HepG2 (cell line): ENCODE measurements at regions not wholly inside any gene's neighbourhood (a gene's known extent, or its start where the extent isn't known, plus 50 kb on each side); places are given as distances from the start of the nearest gene placed in this dataset.

Source experiments
- ATAC-seq: fragments of 200-7000 bp; cut with Tn5 transposase; 3 replicates; pipeline ENCODE4 v1.9.1; 2020; ENCODE audit warnings: mild to moderate bottlenecking, moderate library complexity
- BruUV-seq: library from RNA; stranded (reverse); fragments of 400-500 nt; replicated peaks from 2 replicates; lab custom pipeline; 2021; lab: Mats Ljungman, UMichigan
- CTCF ChIA-PET: fragments of 300-600 bp; formaldehyde crosslinking; extraction: SDS; loops from one replicate; lab custom pipeline; 2021; ENCODE audit warnings: low total read pairs, inconsistent platforms, low intra/inter-chr PET ratio; lab: Yijun Ruan, JAX
- POLR2A ChIA-PET: fragments of 350-600 bp; sonication (Branson Sonifier 250); formaldehyde crosslinking; loops from one replicate; lab custom pipeline; 2020; ENCODE audit warnings: antibody characterized with exemption, inconsistent platforms; lab: Yijun Ruan, JAX
- DNase-seq: peaks from one replicate; pipeline ENCODE4 v3.0.0-alpha.2; 2015; ENCODE audit warnings: low spot score
- FAIRE-seq: peaks from 3 replicates; lab custom pipeline; 2011; peaks lifted over from hg19 to GRCh38; lab: Jason Lieb, UNC
- H2AFZ ChIP-seq: one replicate; pipeline ENCODE4 v1.6.1; 2011; ENCODE audit warnings: low read length, inconsistent platforms
- H3K27ac ChIP-seq: fragments of 300-600 bp; 3 replicates; pipeline ENCODE4 v1.8.0; 2011; ENCODE audit warnings: mixed run types, mild to moderate bottlenecking, mixed read lengths, low read length, inconsistent platforms; ENCODE audit not compliant: insufficient read depth; ENCODE audit errors: extremely low read length
- H3K27me3 ChIP-seq, 2 experiments: fragments of 200-600 bp in 1 of 2; 2 replicates in 1 of 2; 3 replicates in 1 of 2; pipeline versions ENCODE4 v1.6.0 to v1.8.0; 2011; ENCODE audit warnings: low read length in 2 of 2, mild to moderate bottlenecking in 2 of 2, moderate library complexity in 2 of 2, inconsistent platforms in 1 of 2; ENCODE audit not compliant: insufficient read depth in 2 of 2, control insufficient read depth in 1 of 2
- H3K36me3 ChIP-seq, 2 experiments: fragments of 200-600 bp in 1 of 2; replicated peaks in 1 of 2; 2 replicates in 1 of 2; 3 replicates in 1 of 2; pipeline versions ENCODE4 v1.5.1 to v1.8.0; 2011; ENCODE audit warnings: low read length in 2 of 2, inconsistent platforms in 1 of 2; ENCODE audit not compliant: insufficient read depth in 2 of 2, control insufficient read depth in 1 of 2
- H3K4me1 ChIP-seq: 2 replicates; pipeline ENCODE4 v1.5.1; 2012; ENCODE audit warnings: low read length, inconsistent platforms; ENCODE audit not compliant: insufficient read depth
- H3K4me2 ChIP-seq: 2 replicates; pipeline ENCODE4 v1.6.0; 2011; ENCODE audit warnings: low read depth, low read length, inconsistent platforms
- H3K4me3 ChIP-seq, 3 experiments: fragments of 200-600 bp in 1 of 3; sonication (generic), shearing (Covaris generic) in 1 of 3; replicated peaks in 1 of 3; 2 replicates each; pipeline ENCODE4 v1.5.1; 2011 to 2016; ENCODE audit warnings: low read length in 3 of 3, inconsistent platforms in 2 of 3, low read depth in 2 of 3, mild to moderate bottlenecking in 2 of 3, control low read depth in 1 of 3, mixed read lengths in 1 of 3; ENCODE audit not compliant: insufficient read depth in 1 of 3
- H3K79me2 ChIP-seq: one replicate; pipeline ENCODE4 v1.6.1; 2011; ENCODE audit warnings: low read length, inconsistent platforms; ENCODE audit not compliant: insufficient read depth
- H3K9ac ChIP-seq: 2 replicates; pipeline ENCODE4 v1.6.0; 2011; ENCODE audit warnings: mild to moderate bottlenecking, low read depth, low read length, inconsistent platforms; ENCODE audit not compliant: insufficient read depth
- H3K9me3 ChIP-seq: 2 replicates; pipeline ENCODE4 v1.5.1; 2012; ENCODE audit warnings: mild to moderate bottlenecking, low read length
- H4K20me1 ChIP-seq: 2 replicates; pipeline ENCODE4 v1.6.0; 2011; ENCODE audit warnings: inconsistent platforms, mild to moderate bottlenecking, low read length, moderate library complexity; ENCODE audit not compliant: insufficient read depth
- ATAD3A ChIP-seq: sonication (generic); formaldehyde crosslinking; IDR thresholded peaks from 2 replicates; pipeline ENCODE4 v1.4.0; 2020; ENCODE audit warnings: missing genetic modification reagents
- ATF1 ChIP-seq: IDR thresholded peaks from 2 replicates; pipeline ENCODE4 v1.6.1; 2016; ENCODE audit warnings: mild to moderate bottlenecking, control low read depth
- BRCA1 ChIP-seq: sonication (generic); formaldehyde crosslinking; IDR thresholded peaks from 2 replicates; pipeline ENCODE4 v1.4.0; 2020; ENCODE audit warnings: missing genetic modification reagents
- GZF1 ChIP-seq: sonication (generic); formaldehyde crosslinking; IDR thresholded peaks from 2 replicates; pipeline ENCODE4 v1.5.1; 2020; ENCODE audit warnings: mild to moderate bottlenecking, missing genetic modification reagents
- IKZF4 ChIP-seq: sonication (generic); formaldehyde crosslinking; IDR thresholded peaks from 2 replicates; pipeline ENCODE4 v1.5.1; 2020; ENCODE audit warnings: borderline replicate concordance, mild to moderate bottlenecking, low read depth, missing genetic modification reagents; ENCODE audit errors: not compliant biosample characterization
- ISL2 ChIP-seq: sonication (generic); formaldehyde crosslinking; IDR thresholded peaks from 2 replicates; pipeline ENCODE4 v1.5.0; 2020; ENCODE audit warnings: missing genetic modification reagents
- RFXAP ChIP-seq: sonication (generic); formaldehyde crosslinking; IDR thresholded peaks from 2 replicates; pipeline ENCODE4 v1.4.0; 2020; ENCODE audit warnings: missing genetic modification reagents, borderline replicate concordance
- SMYD3 ChIP-seq: sonication (generic); formaldehyde crosslinking; IDR thresholded peaks from 2 replicates; pipeline ENCODE4 v1.8.1; 2023; ENCODE audit warnings: mild to moderate bottlenecking, missing genetic modification reagents
- SRSF1 ChIP-seq: fragments of 200-400 bp; formaldehyde crosslinking; optimal IDR thresholded peaks from 2 replicates; pipeline ENCODE3; 2017; ENCODE audit warnings: mild to moderate bottlenecking, low read depth, low read length, moderate library complexity
- ZBTB1 ChIP-seq: sonication (generic); formaldehyde crosslinking; IDR thresholded peaks from 2 replicates; pipeline ENCODE4 v1.4.0; 2020; ENCODE audit warnings: missing genetic modification reagents, borderline replicate concordance
- ZFY ChIP-seq: sonication (generic); formaldehyde crosslinking; IDR thresholded peaks from 2 replicates; pipeline ENCODE4 v1.4.0; 2020; ENCODE audit warnings: missing genetic modification reagents
- ZMAT3 ChIP-seq: sonication (generic); formaldehyde crosslinking; conservative IDR thresholded peaks from 2 replicates; pipeline ENCODE4 v1.7.0; 2021; ENCODE audit warnings: missing genetic modification reagents
- ZNF230 ChIP-seq: sonication (generic); formaldehyde crosslinking; IDR thresholded peaks from 2 replicates; pipeline ENCODE4 v1.4.0; 2020; ENCODE audit warnings: mild to moderate bottlenecking, missing genetic modification reagents
- ZNF598 ChIP-seq: sonication (generic); formaldehyde crosslinking; IDR thresholded peaks from 2 replicates; pipeline ENCODE4 v1.5.1; 2020; ENCODE audit warnings: mild to moderate bottlenecking, missing genetic modification reagents, borderline replicate concordance
- ZNF749 ChIP-seq: sonication (generic); formaldehyde crosslinking; IDR thresholded peaks from 2 replicates; pipeline ENCODE4 v1.8.0; 2022; ENCODE audit warnings: mild to moderate bottlenecking, missing genetic modification reagents, moderate library complexity, borderline replicate concordance
- ZNF841 ChIP-seq: sonication (generic); formaldehyde crosslinking; IDR thresholded peaks from 2 replicates; pipeline ENCODE4 v1.8.1; 2023; ENCODE audit warnings: missing genetic modification reagents, borderline replicate concordance
- WGBS: methylation state at CpG from one replicate; pipeline ENCODE4 v1.1.6; 2017; ENCODE audit warnings: low lambda C conversion rate; 5-methylcytosine and 5-hydroxymethylcytosine counted together
- in situ Hi-C: cut with HindIII; loops from 2 replicates; pipeline ENCODE4 v1.10.0; 2017; ENCODE audit warnings: low pct_unique_long_range_greater_than_20kb; ENCODE audit not compliant: extremely low pct_ligation_motif_present
- intact Hi-C: fragments of 100-400 bp; cut with micrococcal nuclease; formaldehyde crosslinking; loops from one replicate; pipeline ENCODE4 v1.10.0; 2022; ENCODE audit not compliant: unreplicated experiment
- TF ChIP-seq, protein P1 (sequence below): sonication (generic); formaldehyde crosslinking; IDR thresholded peaks from 2 replicates; pipeline ENCODE4 v1.8.1; 2023; ENCODE audit warnings: missing genetic modification reagents, mild to moderate bottlenecking, borderline replicate concordance
- TF ChIP-seq, protein P2 (sequence below): sonication (generic); formaldehyde crosslinking; IDR thresholded peaks from 2 replicates; pipeline ENCODE4 v1.4.0; 2020; ENCODE audit warnings: low read depth, mild to moderate bottlenecking, missing genetic modification reagents
- TF ChIP-seq, protein P3 (sequence below): sonication (generic); formaldehyde crosslinking; IDR thresholded peaks from 2 replicates; pipeline ENCODE4 v1.8.1; 2023; ENCODE audit warnings: mild to moderate bottlenecking, moderate library complexity, missing genetic modification reagents

DNA sequence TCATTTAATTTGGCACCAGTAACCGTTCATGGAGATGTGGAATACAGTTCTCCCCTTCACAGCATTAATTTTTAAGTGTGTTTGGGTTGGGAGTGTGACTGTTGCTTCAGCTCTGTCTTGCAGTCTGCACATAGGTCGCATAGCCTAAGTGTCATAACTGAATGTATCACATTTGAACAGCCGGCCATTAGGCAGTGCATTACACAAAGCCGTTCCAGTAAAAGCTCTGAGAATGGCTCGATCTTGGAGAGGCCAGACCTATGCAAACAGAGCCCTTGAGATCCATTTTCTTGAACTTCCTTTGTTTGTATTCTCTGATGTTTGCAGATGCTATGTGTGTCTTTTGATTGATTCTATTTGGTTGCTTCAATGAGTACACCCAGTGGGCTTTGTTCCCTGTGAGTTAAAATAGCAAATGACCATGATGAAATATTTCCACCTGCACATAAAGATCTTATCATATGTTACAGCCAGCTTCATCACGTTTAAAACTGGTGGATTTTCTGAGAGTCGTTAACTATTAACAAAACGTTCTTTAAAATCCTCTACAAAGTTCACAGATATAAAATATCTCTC is 1104.9 kb upstream of the SLC10A2 start:
- no peak overlapping the region for H3K4me2 ChIP-seq
- no peak overlapping the region for H3K4me3 ChIP-seq
- ATAC-seq, result no peak
- H4K20me1 ChIP-seq, result no peaks in the 10 kb centered on the region
- no TSS peak for BruUV-seq
- no peak overlapping the region for H2AFZ ChIP-seq
- H3K27ac ChIP-seq, result no peak overlapping the region
- H3K36me3 ChIP-seq, result no peaks in the 10 kb centered on the region
- no peaks in the 10 kb centered on the region for H3K27me3 ChIP-seq
- POLR2A ChIA-PET, result no interaction called here
- peaks cover 47% of the 10 kb centered on the region for H3K9me3 ChIP-seq
- no peaks in the 10 kb centered on the region for H3K79me2 ChIP-seq
- 6% methylated on average over 8 of the region's 8 CpGs for whole genome bisulfite sequencing
- H3K4me1 ChIP-seq, result no peaks in the 10 kb centered on the region
- FAIRE-seq, result no peak
- CTCF ChIA-PET, result no interaction called here
- no peak for DNase-seq
- in situ Hi-C loops, result no loop called here
- no peak overlapping the region for H3K9ac ChIP-seq
- TF ChIP-seq ATF1 (CRISPR knock-in tag) (no peak), ZNF230 (no peak), GZF1 (CRISPR knock-in tag) (no peak), ZNF749 (CRISPR knock-in tag) (no peak), ZNF598 (no peak), ZMAT3 (no peak), SRSF1 (no peak), SMYD3 (CRISPR knock-in tag) (no peak), ISL2 (no peak), ZBTB1 (CRISPR knock-in tag) (no peak), BRCA1 (CRISPR knock-in tag) (no peak), ZFY (CRISPR knock-in tag) (no peak), RFXAP (CRISPR knock-in tag) (no peak), ATAD3A (CRISPR knock-in tag) (no peak), IKZF4 (no peak), ZNF841 (CRISPR knock-in tag) (no peak)
- TF ChIP-seq, protein P1, sequence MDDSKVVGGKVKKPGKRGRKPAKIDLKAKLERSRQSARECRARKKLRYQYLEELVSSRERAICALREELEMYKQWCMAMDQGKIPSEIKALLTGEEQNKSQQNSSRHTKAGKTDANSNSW (CRISPR knock-in tag), result no peak
- TF ChIP-seq, protein P2, sequence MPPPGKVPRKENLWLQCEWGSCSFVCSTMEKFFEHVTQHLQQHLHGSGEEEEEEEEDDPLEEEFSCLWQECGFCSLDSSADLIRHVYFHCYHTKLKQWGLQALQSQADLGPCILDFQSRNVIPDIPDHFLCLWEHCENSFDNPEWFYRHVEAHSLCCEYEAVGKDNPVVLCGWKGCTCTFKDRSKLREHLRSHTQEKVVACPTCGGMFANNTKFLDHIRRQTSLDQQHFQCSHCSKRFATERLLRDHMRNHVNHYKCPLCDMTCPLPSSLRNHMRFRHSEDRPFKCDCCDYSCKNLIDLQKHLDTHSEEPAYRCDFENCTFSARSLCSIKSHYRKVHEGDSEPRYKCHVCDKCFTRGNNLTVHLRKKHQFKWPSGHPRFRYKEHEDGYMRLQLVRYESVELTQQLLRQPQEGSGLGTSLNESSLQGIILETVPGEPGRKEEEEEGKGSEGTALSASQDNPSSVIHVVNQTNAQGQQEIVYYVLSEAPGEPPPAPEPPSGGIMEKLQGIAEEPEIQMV, result no peak
- TF ChIP-seq, protein P3, sequence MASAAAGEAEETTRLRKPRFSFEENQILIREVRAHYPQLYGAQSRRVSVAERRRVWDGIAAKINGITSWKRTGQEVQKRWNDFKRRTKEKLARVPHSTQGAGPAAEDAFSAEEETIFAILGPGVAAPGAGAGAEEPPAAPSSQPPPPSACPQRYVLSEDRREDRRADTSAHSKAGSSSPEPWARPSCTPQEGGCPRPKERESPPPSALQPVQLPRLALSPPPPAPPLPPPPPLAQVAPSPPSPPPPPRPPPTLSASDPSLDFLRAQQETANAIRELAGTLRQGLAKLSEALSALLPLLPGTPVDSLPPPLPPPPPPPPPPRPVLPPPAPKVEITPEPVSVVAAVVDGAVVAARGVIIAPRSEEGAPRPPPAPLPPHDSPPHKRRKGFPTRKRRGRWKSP, result no peak
- TF ChIP-seq, all 625 proteins: peak for 0
- intact Hi-C loops, result no loop called here
